ENCODE measurements at regions not wholly inside any gene's neighbourhood (a gene's known extent, or its start where the extent isn't known, plus 50 kb on each side); places are given as distances from the start of the nearest gene placed in this dataset.

- TF ChIP-seq EZH2 (optimal IDR thresholded peaks at IDR 0.05; ENCODE audit: low read depth, low read length) = no peak
- TF ChIP-seq CTCF (IDR thresholded peaks at IDR 0.05; ENCODE audit: low read length) = peak; percentile 64
- TF ChIP-seq EZH2phosphoT487 (IDR thresholded peaks at IDR 0.05; ENCODE audit: low read length) = no peak
These were observed 133.3 kb upstream of the ZIC3 start for GRCh38 chrX:137432609-137433008.
